NCI-H226 (cell line): ENCODE measurements at regions not wholly inside any gene's neighbourhood (a gene's known extent, or its start where the extent isn't known, plus 50 kb on each side); places are given as distances from the start of the nearest gene placed in this dataset.
"Not testable (repeated sequence)": the region's sequence is repeated elsewhere in the genome, so short reads cannot be mapped to it uniquely, and the experiment has no call there.

Experiments
- DNase-seq: peaks from one replicate; pipeline ENCODE4 v3.0.0-alpha.2; 2015

DNA sequence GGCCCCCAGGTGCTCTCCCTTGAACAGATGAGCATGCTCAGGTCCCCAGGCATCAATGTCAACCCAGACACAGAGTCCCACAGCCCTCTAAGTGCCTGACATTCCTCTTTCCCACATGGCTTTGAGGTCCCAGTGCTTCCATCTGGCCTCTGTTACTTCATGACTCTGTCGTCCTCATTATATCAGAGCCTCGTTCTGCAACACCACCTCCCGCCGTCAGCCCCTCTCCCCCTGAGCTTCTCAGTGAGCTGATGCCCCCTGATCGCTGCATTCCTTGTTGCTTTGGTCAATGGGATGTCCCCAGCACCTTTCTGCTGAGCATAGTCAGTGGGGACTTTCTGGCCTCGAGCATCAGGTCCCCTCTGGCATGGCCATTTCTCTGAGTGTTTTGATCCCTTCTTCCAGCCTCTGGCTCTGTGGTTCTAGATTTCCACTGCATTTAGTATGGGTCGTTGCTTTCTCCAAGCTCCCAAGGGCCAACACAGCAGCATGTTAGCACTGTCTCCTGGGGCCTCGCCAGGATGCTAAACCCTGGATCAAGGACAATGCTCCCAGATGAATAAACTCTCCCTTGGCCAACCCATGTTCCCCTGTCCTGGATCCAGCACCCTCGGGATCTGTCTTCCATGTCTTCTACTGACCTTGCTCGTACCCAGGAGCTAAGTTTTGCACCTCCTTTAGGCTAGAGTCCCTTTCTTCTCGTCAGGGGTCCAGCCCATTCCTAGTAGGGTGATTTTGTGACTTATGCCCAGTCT, 143.2 kb upstream of the TWIST2 start:
- DNase-seq: no peak

DNA sequence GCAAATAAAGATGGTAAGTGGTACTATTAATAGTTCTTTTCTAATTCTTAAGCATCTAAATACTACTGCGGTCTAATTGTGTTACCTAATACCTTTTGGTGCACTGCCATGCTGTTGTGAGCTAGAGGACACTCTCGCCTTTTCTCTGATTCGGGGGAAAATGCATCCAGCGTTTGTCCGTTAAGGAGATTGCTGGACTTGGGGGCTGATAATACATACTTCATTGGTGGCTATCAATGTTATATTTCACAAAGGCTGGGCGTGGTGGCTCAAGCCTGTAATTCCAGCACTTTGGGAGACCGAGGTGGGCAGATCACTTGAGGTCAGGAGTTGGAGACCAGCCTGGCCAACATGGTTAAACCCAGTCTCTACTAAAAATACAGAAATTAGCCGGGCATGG, 141.7 kb upstream of the TWIST2 start:
- DNase-seq: no peak

DNA sequence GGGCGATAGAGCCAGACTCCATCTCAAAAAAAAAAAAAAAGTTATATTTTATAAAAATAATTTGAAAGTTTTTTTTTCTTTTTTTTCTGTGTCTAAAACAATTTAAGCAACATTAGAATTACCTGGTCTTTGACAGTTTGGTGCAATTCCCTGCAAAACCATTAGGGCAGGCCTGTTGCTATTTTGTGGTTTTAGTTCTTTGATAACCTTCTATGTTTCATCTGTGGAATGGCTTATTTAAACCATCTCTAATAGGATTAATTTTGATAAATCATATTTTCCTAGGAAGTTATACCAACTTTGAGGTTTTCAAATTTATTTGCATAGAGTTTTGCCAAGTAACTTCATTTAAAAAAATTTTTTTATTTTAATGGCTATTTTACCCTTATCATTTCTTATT, 141.2 kb upstream of the TWIST2 start:
- DNase-seq: no peak

DNA sequence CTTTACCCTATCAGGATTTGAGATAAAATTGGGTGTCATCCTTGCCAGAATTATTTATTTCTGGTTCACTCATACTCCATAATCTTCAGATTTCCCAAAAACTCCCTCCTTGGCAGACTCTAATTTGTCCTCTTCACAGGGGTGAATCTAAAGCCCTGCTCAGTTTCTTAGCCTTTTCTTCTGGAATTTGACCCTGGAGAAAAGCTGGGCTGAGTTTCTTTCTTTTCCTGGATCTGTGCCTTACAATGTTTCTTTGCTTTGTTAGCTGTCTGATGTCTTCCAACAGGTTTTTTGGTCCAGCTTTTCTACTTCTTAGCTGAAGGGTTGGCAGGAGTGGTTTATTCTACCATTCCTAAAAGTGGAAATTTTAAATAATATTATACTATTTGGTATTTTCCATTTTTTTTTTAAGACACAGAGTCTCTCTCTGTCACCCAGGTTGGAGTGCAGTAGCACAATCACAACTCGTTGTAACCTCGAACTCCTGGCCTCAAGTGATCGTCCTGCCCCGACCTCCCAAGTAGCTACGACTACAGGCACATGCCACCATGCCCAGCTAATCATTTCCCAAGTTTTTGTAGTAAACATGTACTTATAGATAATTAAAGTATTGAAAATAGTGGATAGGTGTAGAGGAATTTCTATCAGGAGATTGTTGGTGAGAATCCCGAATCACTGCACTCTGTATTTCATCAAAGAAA, 138.4 kb upstream of the TWIST2 start:
- no peak for DNase-seq

DNA sequence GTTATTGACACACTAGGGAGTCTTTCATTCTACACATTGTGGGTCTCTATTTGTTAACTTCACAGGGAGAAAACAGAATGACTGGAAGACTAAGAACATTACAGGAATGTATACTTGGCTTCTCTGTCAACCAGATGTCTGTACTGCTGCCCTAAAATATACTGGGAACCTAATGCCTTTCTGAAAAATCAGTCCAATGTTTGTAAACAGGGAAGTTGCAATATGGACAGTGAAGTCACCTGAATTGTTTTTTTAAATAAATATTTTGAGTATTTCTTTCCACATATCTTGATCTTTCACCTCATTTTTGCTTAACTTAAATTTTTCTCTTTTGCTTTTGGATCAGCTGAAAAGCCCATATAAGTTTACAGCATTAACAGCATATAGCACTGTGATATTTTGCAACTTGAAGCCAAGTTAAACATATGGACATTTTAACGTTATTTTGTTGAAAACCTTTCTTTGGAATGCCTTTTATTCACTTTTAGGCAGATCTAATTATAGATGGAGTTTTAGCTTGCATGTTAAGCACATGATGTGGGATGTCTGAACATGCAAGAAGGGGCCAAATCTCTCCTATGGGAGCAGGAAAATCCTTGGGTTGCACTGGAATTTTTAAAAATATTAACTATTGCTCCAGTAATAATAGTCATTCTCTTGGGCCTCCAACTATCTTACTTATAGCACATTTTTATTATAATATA, 137.7 kb upstream of the TWIST2 start:
- no peak for DNase-seq

DNA sequence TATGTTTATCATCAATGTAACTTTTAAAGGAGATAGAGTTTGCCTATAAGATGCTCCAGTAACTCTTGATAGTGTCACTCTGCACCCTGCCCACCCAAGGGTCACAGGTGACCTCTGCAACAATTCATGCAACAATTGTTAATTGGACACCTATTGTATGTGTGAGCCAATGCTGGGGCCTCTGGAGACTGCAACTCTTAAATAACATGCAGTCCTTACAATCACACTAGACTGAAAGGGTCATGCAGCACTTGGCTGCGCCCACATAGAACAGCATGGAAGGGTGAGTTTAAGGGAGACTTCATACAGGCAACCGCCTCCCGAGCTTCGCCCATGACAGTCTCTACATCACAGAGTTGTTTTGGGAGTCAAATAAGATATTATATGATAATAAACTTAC, 137.1 kb upstream of the TWIST2 start:
- DNase-seq: no peak

DNA sequence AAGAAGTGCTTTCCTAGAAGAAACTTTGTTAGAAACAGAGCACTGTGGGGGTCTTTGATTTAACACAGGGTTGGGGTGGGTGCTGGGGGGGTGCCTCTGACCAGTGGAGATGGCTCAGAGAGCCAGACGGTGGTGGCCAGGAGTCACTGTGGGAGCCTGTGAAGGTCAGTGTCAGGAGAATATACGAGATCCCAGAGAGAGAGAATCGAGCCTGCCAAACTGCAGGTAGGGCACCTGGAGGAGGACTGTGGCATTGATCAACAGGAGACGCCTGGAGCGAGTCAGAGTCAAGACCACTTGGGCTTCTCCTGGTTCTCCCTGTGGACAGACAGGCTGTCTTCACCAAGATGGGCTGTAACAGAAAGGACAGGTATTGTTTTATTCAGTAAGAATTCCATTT, 136.5 kb upstream of the TWIST2 start:
- no peak for DNase-seq

DNA sequence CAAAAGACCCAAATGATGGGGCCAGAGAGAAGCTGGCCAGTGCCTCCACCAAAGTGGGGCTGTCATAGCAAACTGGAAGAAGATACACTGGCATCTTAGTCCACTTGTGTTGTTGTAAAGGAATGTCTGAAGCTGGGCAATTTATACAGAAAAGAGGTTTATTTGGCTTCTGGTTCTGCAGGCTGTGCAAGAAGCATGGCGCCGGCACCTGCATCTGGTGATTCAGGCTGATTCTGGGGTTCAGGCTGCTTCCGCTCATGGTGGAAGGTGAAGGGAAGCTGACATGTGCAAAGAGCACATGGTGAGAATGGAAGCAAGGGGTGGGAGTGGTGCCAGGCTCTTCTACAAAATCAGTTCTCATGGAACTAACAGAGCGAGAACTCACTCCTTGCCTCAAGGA, 135.9 kb upstream of the TWIST2 start:
- no peak for DNase-seq

DNA sequence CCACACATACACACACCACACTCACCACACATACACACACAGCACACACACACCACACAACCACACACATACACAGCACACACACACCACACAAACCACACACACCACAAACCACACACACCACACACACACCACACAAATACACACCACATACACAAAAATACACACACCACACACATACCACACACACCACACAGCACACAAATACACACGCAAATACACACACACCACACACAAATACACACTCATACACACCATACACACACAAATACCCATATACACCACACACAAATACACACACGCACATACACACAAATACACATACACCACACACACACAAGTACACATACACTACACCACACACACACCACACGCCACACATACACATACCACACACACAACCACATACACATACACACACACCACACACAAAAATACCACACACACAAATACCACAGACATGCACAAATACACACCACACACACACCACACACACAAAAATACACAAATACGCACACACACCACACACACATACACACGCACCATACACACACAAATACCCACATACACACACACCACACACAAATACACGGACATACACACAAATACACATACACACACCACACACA, 134.6 kb upstream of the TWIST2 start:
- DNase-seq: no peak

DNA sequence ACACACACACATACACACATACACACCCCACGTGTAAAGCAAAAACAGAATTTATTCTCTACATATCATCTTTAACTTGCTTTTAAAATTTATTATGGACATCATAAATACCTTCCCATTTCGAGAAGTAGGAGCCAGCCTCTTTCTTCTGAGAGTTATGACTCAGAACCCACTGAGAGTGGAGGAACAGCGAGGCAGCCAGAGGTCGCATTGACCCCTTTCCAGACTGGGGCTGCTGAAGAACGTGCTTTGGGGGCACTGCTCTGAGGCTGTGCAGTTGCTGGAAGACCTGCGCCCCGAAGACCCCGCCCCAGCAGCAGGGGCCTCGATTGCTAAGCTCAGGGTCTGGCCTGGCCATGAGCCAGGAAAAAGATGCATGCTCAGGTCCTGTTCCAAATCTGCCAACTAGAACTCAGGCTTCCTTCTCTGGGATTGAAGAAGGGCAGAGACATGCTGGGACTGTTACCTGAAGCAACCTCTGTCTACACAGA, 133.8 kb upstream of the TWIST2 start:
- DNase-seq: peak; percentile 6

DNA sequence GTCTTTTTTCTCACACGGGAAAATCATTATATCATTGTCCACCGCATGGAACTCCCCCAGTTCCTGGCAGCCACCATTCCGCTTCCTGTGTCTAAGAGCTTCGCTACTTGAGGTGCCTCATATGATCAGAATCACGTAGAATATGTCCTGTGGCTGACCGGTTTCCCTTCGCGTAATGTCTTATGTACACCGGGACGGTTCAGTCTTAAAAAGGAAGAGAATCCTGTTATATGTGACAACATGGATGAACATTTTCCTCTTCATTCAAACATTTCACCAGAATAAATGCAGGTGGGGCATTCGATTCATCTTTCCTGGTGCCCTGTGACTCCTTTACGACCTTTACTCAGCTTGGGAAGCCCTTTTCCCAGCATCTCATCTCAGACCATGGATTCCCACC, 131.7 kb upstream of the TWIST2 start:
- DNase-seq: no peak

DNA sequence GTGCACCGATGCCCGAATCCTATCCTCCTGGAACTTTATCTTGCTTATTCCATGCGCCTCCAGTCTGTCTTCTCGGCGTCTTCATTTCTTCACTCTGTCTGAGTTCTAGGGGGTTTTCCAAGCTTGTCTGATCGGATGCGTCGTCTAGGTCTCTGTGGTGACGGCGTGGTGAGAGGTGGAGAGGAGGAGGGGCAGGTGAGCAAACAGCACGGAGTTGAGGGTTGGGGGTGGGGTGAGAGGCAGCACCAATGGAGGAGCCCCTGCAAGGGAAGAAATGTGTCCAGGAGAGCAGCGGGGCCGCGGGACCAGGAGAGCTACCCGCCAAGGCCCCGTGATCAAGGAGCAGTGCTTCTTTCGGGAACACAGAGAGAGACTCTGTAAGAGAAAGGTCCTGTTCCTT, 131.3 kb upstream of the TWIST2 start:
- DNase-seq: no peak

DNA sequence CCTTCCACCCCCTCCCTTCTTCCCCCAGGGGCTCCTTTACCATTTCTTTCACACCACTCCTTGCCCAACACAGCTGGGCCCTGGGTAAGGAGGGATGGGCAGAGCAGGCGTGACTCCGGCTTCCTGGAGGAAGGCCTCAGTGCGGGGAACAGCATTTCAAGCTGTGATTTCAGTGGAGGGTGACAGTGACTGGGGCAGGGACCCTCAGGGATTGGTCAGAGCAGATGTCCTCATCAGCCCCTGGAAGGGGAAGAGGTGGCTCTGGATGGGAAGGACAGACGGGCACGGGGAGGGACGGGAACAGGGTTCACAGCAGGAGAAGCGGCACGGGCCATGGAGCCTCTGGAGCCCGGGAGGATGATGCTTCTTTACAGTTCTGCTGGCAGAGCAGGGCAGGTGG, 130.8 kb upstream of the TWIST2 start:
- DNase-seq: no peak

DNA sequence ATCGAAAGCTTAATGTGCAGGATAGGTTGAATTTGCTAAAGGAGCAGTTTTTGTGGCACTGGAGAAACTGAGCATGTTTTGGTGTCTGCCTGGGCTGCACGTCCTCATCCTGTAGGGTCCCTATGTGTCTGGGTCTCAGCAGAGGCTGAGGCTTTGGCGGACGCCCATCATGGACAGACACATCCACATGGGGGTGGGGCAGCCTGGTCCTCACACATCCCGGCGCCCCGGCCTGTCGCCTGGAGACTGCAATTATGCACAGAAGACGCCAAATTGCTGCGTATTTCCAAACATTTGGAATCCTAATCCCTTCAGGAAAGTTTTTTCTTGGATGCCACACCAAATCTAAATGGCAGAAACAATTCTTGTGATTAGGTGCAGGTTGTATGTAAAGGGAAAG, 128.2 kb upstream of the TWIST2 start:
- DNase-seq: no peak

DNA sequence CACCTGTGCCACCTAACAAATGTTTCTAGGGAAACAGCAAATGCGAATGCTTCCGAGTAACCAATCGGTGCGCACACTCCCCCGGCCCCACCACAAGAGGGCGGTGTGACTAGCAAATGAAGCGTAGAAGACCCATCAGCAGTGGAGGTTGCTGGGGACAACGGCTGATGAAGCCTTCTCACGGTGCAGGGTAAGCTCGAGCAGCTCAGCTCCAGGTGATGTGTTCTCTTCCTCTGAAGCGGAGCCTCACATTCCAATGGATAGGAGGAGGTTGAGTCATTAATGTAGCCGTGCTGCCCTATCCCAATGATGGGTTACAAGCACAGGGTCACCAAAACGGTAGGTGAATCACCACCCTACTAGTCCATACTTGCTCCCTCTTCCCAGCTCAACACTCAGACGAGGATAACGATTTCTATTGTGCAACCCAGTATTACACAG, 127.6 kb upstream of the TWIST2 start:
- DNase-seq: peak; percentile 71

DNA sequence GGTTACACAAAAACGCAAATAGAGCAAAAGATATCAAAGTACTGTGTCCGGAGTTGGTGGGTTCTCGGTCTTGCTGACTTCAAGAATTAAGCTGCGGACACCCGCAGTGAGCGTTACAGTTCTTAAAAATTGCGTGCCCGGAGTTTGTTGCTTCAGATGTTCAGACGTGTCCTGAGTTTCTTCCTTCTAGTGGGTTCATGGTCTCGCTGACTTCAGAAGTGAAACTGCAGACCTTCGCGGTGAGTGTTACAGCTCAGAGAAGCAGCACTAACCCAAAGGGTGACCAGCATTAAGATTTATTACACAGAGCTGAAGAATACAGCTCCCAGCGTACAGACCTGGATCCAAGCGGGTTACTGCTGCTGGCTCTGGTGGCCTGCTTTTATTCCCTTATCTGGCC, 125.7 kb upstream of the TWIST2 start:
- DNase-seq: no peak

DNA sequence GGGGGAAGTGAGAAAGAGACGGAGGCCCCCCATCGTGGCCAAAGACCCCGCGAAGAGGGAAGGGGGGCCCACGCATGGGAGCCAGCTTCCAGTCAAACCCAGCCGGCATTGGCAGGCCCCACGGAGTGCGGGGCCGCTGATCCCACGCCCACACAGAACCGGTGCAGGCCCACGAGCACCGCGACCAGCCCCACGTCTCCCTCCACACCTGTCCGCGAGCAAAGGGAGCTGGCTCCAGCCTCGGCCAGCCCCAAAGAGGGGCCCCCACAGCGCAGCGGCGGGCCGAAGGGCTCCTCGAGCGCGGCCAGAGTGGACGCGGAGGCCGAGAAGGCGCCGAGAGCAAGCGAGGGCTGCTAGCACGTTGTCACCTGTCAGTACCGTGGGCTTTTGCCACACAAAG, 125.0 kb upstream of the TWIST2 start:
- DNase-seq: no peak

DNA sequence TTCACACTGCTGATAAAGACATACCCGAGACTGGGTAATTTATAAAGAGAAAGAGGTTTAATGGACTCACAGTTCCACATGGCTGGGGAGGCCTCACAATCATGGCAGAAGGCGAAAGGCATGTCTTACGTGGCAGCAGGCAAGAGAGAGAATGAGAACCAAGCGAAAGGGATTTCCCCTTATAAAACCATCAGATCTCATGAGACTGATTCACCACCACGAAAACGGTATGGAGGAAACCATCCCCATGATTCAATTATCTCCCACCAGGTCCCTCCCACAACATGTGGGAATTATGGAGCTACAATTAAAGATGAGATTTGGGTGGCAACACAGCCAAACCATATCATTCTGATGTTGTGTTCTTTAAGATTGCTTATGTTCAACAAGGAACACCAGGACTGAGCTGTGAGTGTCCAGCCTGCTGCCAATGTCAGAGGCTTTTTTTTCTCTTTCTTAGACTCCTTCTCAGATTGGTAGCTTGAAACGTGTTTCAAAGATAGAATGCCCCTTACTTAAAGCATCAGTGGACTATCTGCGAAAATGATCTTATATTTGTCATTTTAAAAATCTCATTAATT, 124.1 kb upstream of the TWIST2 start:
- not testable (repeated sequence) for DNase-seq

DNA sequence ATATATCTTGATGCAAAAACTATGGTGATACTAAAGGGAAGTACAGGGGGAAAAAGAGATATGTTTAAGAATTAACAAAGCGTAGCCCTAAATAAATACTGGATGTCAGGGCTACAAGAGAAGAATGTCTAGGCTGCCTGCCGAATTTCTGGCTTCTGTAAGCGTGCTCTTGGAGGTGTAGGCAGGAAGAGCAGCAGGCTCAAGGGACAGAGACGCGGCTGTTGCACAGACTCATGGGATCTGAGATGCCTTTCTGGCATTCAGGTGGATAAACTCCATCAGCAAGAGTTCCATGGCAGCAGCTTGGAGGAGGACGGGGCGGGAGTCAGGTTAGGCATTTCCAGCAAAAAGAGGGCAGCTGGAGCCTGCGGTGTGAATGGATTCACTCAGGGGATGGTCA, 123.2 kb upstream of the TWIST2 start:
- DNase-seq: no peak

DNA sequence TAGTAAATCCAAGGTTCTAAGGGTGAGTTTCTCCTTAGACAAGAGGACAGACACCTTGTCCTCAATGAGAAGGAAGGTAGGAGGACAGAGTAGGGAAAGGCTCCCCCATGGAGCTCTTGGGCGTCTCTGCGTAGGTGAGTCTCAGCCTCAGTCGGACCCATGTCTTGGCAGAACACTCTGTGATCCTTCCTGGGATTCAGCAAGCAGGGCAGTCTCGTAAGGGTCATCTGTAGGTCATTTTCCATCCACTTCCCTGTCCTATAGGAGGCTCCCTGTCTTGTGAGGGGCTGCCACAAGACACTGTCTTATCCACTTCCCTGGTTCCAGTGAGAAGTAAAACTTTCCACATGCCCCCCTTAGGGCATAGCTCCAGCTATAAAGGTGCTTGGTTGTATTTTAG, 122.6 kb upstream of the TWIST2 start:
- no peak for DNase-seq

DNA sequence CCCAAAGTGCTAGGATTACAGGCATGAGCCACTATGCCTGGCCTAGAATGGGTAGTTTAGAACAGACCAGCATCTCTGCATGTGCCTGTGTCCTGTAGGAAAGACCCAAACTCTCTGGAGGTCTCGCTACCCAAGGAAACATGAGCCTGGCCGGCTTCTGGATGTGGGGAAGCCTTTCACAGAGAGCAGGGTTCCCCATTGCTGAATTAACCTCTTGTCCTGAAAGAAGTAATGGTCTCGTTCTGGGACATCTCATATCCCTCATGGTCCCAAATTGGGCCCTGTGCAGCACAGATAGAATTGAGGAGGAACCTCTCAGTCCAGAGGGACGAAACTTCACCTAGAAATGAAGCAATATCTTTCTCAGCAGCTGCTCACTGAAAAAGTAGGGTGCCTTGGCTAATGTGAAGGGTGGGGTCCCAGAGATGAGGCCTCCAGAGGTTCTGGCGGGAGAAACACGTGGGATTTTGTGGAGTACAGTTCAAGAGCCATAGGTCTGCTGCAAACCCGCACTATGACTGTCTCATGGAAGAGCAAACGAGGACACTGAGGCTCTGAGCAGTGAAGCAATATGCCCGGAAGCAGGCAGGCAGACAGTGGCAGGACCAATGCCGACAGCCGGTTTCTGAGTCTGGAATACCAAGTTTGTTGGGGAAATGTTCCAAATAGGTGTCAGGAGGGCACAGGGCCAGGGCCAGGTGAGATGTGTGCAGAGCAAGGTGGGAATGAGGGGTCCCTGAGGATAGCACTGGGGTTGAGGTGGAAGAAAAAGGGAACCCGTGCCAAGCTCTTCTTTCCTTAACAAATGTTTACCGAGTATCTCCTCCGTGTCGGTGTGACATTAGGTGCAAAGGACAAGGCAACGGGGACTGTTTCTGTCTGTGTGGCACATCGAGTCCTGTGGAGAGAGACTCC, 121.0 kb upstream of the TWIST2 start:
- DNase-seq: no peak
